ENCODE measurements at regions not wholly inside any gene's neighbourhood (a gene's known extent, or its start where the extent isn't known, plus 50 kb on each side); places are given as distances from the start of the nearest gene placed in this dataset.
A peak's percentile ranks its signal among the peaks of the same experiment; 100 is the strongest.

DNA sequence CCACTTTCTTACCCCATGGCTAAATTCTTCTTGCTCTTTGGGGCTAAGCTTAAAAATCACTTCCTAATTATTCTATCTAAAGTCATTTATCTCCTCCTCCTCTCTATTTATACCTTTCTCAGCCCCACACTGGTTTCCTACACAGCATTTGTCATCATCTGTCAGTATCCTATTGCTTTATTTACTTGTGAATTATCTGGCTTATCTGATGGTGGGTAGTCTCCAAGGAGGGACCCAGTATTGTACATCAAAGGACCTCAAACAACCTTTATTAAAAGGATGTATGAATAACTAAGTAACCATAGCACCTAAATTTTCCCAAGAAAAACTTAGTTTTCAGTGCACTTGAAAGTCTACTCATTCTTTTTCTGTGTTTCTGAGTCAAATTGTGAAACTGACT lies 332.7 kb upstream of the SNX7 start:
- TF ChIP-seq TEAD4 (IDR thresholded peaks at IDR 0.05) (no peak), ZBTB7A (IDR thresholded peaks at IDR 0.05; ENCODE audit: low read depth) (no peak)

DNA sequence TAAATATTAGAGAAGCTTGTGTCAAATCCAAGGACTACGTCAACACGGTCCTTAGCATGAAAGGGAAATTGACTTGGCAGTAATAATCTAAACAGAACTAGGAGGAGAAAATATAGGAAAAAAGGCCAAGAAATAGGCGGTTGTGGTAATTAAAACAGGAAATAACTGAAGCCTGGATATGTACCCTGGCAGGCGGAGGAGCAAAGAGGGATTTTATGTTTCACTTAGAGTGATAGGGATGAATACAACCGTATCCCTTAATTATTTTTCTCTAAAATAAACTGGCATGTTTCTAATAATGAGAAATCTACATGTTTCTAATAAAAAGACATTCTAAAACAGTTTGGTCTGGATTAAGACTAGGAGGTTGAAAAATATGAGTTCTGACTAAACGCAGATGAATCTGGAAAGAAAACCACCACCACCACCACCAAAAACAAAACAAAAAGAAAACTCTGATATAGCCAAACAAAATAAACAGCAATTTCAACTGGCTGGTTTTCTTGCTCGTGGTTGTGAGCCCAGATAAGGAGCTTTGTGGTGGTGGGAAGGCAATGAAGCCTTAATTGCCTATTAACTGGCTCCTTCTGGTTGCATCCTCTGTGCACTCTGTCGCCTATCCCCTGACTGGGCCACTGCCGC lies 334.2 kb upstream of the SNX7 start:
- no peak for TF ChIP-seq EGR1 (IDR thresholded peaks at IDR 0.05)

DNA sequence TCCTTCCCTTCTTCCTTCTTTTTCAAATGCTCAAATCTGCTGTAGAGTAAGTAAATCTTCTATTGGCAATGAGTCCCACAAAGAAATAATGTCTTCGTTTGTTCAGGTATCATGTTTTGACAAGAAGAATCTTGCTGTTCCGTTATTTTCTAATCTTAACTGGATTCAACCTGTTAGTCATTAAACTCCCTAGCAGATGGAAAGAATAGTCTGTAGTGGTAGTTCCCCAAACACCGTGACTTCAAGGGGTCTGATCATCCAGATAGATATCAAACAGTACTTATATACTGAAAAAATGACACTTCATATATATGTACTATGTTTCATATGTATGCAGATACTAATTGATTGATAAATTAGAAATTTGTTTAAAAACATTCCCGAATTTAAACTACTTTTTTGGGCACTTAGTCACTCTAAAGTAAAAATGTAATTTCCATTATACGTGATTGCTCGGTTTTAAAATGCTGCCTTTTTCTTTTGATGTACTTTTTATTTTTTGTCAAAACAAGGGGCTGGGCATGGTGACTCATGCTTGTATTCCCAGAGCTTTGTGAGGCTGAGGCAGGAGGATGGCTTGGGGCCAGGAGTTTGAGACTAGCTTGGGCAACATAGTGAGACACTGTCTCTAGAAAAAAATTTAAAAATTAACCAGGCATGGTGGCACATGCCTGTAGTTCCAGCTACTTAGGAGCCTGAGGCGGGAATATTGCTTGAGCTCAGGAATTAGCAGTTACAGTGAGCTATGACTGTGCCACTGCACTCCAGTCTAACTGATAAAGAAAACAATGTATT lies 335.7 kb upstream of the SNX7 start:
- TF ChIP-seq, protein P1, sequence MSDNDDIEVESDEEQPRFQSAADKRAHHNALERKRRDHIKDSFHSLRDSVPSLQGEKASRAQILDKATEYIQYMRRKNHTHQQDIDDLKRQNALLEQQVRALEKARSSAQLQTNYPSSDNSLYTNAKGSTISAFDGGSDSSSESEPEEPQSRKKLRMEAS (IDR thresholded peaks at IDR 0.05): peak; percentile 49; the same call in 1 of the 2 replicates
- TF ChIP-seq, protein P2, sequence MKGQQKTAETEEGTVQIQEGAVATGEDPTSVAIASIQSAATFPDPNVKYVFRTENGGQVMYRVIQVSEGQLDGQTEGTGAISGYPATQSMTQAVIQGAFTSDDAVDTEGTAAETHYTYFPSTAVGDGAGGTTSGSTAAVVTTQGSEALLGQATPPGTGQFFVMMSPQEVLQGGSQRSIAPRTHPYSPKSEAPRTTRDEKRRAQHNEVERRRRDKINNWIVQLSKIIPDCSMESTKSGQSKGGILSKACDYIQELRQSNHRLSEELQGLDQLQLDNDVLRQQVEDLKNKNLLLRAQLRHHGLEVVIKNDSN (IDR thresholded peaks at IDR 0.05): no peak
- TF ChIP-seq FOXM1 (IDR thresholded peaks at IDR 0.05; ENCODE audit: borderline replicate concordance, low read depth) (no peak), NFIC (IDR thresholded peaks at IDR 0.05) (peak; percentile 67), TCF12 (IDR thresholded peaks at IDR 0.05; ENCODE audit: low read depth) (0 out of 2 replicates have a peak, but pooled peaks have one; percentile 14), EGR1 (IDR thresholded peaks at IDR 0.05) (no peak), TEAD4 (IDR thresholded peaks at IDR 0.05) (no peak), CEBPB (IDR thresholded peaks at IDR 0.05) (no peak), YY1 (IDR thresholded peaks at IDR 0.05; ENCODE audit: low read depth) (no peak), ZBTB7A (IDR thresholded peaks at IDR 0.05; ENCODE audit: low read depth) (no peak)

DNA sequence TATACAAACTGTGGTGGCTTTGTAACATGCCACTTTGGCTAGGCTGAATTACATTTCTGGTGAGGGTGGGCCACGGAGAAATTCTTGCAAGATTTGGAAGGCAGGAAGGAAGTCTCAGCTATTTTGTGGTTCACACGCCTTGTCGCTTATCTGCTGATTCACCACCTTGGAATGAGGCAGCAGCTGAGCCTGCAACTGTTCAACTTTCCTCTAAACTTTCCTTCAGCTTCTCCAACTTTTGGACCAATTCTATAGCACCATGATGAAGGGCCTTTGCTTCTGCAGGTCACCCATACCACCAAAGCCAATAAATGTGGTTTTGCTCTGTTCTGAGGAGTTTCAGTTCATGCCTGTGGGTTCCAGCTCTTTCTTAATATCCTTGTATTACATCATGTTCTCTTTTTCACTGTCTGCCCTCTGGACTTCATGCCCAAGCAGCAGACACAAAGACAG lies 337.6 kb upstream of the SNX7 start:
- peak; percentile 84 for TF ChIP-seq TCF12 (IDR thresholded peaks at IDR 0.05; ENCODE audit: low read depth)
- no peak for TF ChIP-seq RAD21 (IDR thresholded peaks at IDR 0.05; ENCODE audit: low read depth)
- peak; percentile 59 for TF ChIP-seq NFIC (IDR thresholded peaks at IDR 0.05)
- TF ChIP-seq EP300 (IDR thresholded peaks at IDR 0.05; ENCODE audit: borderline replicate concordance): peak; percentile 86
- peak; percentile 95 for TF ChIP-seq TEAD4 (IDR thresholded peaks at IDR 0.05)

DNA sequence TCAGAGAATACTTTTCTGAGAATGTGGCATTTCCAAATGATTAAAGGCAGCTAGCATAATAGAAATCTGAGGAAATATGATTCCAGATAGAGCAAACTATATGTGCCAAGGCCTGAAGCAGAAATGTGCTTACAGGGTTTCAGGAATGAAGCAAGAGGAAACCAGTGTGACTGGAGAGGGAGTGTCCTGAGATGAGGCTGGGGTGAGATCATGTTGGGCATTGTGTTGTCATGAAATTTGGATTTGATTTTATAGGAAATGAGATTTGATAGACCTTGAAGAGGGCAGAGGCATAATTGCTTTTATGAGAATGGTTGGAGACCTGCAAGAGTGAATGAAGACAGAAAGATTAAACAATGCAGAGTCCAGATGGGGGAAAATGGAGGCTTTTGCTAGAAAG lies 338.1 kb upstream of the SNX7 start:
- TF ChIP-seq CREB1 (IDR thresholded peaks at IDR 0.05; ENCODE audit: low read depth): no peak
- peak; percentile 67; the same call in 1 of the 2 replicates for TF ChIP-seq CEBPB (IDR thresholded peaks at IDR 0.05)
- TF ChIP-seq EGR1 (IDR thresholded peaks at IDR 0.05): no peak
- 0 out of 2 replicates have a peak, but pooled peaks have one; percentile 25 for TF ChIP-seq FOXM1 (IDR thresholded peaks at IDR 0.05; ENCODE audit: borderline replicate concordance, low read depth)
- no peak for TF ChIP-seq YY1 (IDR thresholded peaks at IDR 0.05; ENCODE audit: low read depth)

DNA sequence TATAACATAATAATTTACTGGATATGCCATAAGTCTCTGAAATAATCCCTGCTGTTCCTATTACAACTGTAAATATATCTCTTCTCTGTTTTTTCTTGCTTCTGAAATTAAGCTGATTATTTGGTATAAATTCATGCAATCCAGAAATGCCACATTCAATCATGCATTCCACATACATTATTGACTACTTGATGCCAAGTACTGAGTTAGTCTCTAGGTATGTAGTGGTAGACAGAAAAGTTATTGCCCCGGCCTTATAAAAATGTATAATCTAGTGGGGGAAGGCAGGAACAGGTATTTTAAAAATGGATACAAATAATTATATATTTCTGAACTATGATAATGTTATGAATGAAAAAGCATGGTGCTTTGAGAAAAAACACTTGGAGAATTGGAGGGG lies 338.6 kb upstream of the SNX7 start:
- no peak for TF ChIP-seq RAD21 (IDR thresholded peaks at IDR 0.05; ENCODE audit: low read depth)
- TF ChIP-seq TEAD4 (IDR thresholded peaks at IDR 0.05): peak; percentile 74
- 0 out of 2 replicates have a peak, but pooled peaks have one; percentile 29 for TF ChIP-seq FOXM1 (IDR thresholded peaks at IDR 0.05; ENCODE audit: borderline replicate concordance, low read depth)
- TF ChIP-seq EP300 (IDR thresholded peaks at IDR 0.05; ENCODE audit: borderline replicate concordance): 0 out of 2 replicates have a peak, but pooled peaks have one; percentile 13
- peak; percentile 43; the same call in 1 of the 2 replicates for TF ChIP-seq NFIC (IDR thresholded peaks at IDR 0.05)
- no peak for TF ChIP-seq YY1 (IDR thresholded peaks at IDR 0.05; ENCODE audit: low read depth)

DNA sequence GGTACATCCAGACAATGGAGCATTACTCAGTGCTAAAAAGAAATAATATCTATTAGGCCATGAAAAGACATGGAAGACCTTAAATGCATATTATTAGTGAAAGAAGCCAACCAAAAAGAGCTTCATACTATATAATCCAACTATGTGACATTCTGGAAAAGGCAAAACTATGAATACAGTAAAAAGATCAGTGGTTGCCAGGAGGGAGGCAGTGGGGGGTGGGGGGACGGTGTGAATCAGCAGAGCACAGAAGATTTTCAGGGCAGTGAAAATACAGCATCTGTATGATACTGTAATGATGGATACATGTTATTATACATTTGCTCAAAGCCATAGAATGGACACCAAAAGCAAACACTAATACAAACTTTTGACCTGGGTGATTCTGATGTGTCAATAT lies 339.4 kb upstream of the SNX7 start:
- no peak for TF ChIP-seq EP300 (IDR thresholded peaks at IDR 0.05; ENCODE audit: borderline replicate concordance)
- TF ChIP-seq, protein P1 (IDR thresholded peaks at IDR 0.05): no peak

DNA sequence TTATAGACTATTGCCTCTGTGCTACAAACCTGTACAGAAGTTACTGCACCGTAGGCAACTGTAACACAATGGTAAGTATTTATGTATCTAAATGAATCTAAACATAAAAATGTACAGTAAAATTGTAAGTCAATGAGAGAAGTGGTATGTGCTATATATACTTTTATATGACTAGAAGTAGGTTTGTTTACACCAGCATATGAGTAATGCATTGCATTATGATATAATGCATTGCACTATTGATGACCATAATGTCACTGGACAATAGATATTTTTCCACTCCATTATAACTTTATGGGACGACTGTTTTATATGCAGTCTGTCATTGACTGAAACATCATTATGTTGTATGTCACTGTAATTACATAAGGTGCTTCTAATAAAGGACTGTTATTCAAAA lies 340.3 kb upstream of the SNX7 start:
- TF ChIP-seq FOXM1 (IDR thresholded peaks at IDR 0.05; ENCODE audit: borderline replicate concordance, low read depth) (no peak), RAD21 (IDR thresholded peaks at IDR 0.05; ENCODE audit: low read depth) (no peak), YY1 (IDR thresholded peaks at IDR 0.05; ENCODE audit: low read depth) (no peak), TAF1 (IDR thresholded peaks at IDR 0.05; ENCODE audit: low read depth) (no peak), EGR1 (IDR thresholded peaks at IDR 0.05) (no peak), EP300 (IDR thresholded peaks at IDR 0.05; ENCODE audit: borderline replicate concordance) (no peak)
- TF ChIP-seq, protein P1 (IDR thresholded peaks at IDR 0.05): no peak

DNA sequence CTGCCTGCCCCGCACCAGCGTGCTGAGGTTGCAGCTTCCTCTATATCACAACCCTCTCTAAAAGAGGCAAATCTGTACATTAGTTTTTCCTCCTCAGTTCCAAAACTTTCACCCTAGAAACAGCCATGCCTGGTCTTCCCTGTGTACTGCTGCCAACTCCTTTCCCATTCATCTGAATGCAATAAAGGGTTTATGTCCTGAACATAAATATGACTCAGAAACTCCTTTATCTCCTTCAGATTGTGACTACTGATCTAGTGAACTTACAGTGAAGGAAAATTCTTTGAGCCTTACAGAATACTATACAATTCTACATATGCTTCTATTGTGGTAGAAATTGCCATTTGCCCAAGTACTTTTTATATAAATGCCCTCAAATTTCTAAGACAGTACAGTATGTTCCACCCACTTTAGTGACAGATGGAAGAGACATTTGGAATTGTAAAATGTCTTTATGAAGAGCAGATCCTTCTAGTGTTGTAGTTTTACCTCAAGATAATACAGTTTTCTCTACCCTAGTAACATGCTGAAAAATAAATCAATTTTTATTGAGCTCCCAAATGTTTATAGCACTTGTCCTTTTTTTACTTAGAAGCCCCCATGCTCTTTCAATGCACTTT lies 345.1 kb upstream of the SNX7 start:
- no peak for TF ChIP-seq YY1 (IDR thresholded peaks at IDR 0.05; ENCODE audit: low read depth)
- no peak for TF ChIP-seq TCF12 (IDR thresholded peaks at IDR 0.05; ENCODE audit: low read depth)
- TF ChIP-seq, protein P3, sequence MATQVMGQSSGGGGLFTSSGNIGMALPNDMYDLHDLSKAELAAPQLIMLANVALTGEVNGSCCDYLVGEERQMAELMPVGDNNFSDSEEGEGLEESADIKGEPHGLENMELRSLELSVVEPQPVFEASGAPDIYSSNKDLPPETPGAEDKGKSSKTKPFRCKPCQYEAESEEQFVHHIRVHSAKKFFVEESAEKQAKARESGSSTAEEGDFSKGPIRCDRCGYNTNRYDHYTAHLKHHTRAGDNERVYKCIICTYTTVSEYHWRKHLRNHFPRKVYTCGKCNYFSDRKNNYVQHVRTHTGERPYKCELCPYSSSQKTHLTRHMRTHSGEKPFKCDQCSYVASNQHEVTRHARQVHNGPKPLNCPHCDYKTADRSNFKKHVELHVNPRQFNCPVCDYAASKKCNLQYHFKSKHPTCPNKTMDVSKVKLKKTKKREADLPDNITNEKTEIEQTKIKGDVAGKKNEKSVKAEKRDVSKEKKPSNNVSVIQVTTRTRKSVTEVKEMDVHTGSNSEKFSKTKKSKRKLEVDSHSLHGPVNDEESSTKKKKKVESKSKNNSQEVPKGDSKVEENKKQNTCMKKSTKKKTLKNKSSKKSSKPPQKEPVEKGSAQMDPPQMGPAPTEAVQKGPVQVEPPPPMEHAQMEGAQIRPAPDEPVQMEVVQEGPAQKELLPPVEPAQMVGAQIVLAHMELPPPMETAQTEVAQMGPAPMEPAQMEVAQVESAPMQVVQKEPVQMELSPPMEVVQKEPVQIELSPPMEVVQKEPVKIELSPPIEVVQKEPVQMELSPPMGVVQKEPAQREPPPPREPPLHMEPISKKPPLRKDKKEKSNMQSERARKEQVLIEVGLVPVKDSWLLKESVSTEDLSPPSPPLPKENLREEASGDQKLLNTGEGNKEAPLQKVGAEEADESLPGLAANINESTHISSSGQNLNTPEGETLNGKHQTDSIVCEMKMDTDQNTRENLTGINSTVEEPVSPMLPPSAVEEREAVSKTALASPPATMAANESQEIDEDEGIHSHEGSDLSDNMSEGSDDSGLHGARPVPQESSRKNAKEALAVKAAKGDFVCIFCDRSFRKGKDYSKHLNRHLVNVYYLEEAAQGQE (IDR thresholded peaks at IDR 0.05; ENCODE audit: low read depth): no peak
- TF ChIP-seq EP300 (IDR thresholded peaks at IDR 0.05; ENCODE audit: borderline replicate concordance): no peak
- TF ChIP-seq, protein P2 (IDR thresholded peaks at IDR 0.05): no peak
- TF ChIP-seq EGR1 (IDR thresholded peaks at IDR 0.05): no peak
- no peak for TF ChIP-seq CEBPB (IDR thresholded peaks at IDR 0.05)
- TF ChIP-seq NFIC (IDR thresholded peaks at IDR 0.05): no peak
- TF ChIP-seq TAF1 (IDR thresholded peaks at IDR 0.05; ENCODE audit: low read depth): no peak
- no peak for TF ChIP-seq TEAD4 (IDR thresholded peaks at IDR 0.05)
- TF ChIP-seq, protein P1 (IDR thresholded peaks at IDR 0.05): no peak
- no peak for TF ChIP-seq ZBTB7A (IDR thresholded peaks at IDR 0.05; ENCODE audit: low read depth)
- no peak for TF ChIP-seq FOXM1 (IDR thresholded peaks at IDR 0.05; ENCODE audit: borderline replicate concordance, low read depth)

Measured in Ishikawa (cell line).